Endothelial cell (in vitro differentiated cells): ENCODE measurements at regions not wholly inside any gene's neighbourhood (a gene's known extent, or its start where the extent isn't known, plus 50 kb on each side); places are given as distances from the start of the nearest gene placed in this dataset.

Experiments
- DNase-seq: peaks from one replicate; pipeline ENCODE4 v3.0.0; 2021; ENCODE audit warnings: low spot score
- H3K27ac Mint-ChIP-seq: one replicate; pipeline ENCODE4 v1.8.0; 2021; ENCODE audit warnings: mixed read lengths, inconsistent platforms; ENCODE audit not compliant: unreplicated experiment
- H3K27me3 Mint-ChIP-seq: one replicate; pipeline ENCODE4 v1.8.0; 2021; ENCODE audit warnings: mild to moderate bottlenecking, moderate library complexity, mixed read lengths, inconsistent platforms; ENCODE audit not compliant: unreplicated experiment
- H3K36me3 Mint-ChIP-seq: one replicate; pipeline ENCODE4 v1.8.0; 2021; ENCODE audit warnings: mild to moderate bottlenecking, low read depth, mixed read lengths, inconsistent platforms; ENCODE audit not compliant: unreplicated experiment
- H3K4me1 Mint-ChIP-seq: one replicate; pipeline ENCODE4 v1.8.0; 2021; ENCODE audit warnings: mild to moderate bottlenecking, mixed read lengths, inconsistent platforms; ENCODE audit not compliant: unreplicated experiment
- H3K4me3 Mint-ChIP-seq: one replicate; pipeline ENCODE4 v1.8.0; 2021; ENCODE audit warnings: mild to moderate bottlenecking, mixed read lengths, inconsistent platforms; ENCODE audit not compliant: unreplicated experiment
- H3K9me3 Mint-ChIP-seq: one replicate; pipeline ENCODE4 v1.8.0; 2021; ENCODE audit warnings: mixed read lengths, inconsistent platforms; ENCODE audit not compliant: unreplicated experiment
- TF ChIP-seq, protein P1 (sequence below): fragments of 200-600 bp; sonication (generic); IDR thresholded peaks from one replicate; pipeline ENCODE4 v1.5.0; 2021; ENCODE audit warnings: antibody characterized with exemption; ENCODE audit not compliant: unreplicated experiment

- peaks cover 6% of the 10 kb centered on the region for H3K27me3 Mint-ChIP-seq
- no peak for DNase-seq
- peaks cover under 1% of the 10 kb centered on the region for H3K4me1 Mint-ChIP-seq
- TF ChIP-seq, protein P1, sequence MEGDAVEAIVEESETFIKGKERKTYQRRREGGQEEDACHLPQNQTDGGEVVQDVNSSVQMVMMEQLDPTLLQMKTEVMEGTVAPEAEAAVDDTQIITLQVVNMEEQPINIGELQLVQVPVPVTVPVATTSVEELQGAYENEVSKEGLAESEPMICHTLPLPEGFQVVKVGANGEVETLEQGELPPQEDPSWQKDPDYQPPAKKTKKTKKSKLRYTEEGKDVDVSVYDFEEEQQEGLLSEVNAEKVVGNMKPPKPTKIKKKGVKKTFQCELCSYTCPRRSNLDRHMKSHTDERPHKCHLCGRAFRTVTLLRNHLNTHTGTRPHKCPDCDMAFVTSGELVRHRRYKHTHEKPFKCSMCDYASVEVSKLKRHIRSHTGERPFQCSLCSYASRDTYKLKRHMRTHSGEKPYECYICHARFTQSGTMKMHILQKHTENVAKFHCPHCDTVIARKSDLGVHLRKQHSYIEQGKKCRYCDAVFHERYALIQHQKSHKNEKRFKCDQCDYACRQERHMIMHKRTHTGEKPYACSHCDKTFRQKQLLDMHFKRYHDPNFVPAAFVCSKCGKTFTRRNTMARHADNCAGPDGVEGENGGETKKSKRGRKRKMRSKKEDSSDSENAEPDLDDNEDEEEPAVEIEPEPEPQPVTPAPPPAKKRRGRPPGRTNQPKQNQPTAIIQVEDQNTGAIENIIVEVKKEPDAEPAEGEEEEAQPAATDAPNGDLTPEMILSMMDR: no peak
- H3K4me3 Mint-ChIP-seq: no peak overlapping the region
- no peaks in the 10 kb centered on the region for H3K9me3 Mint-ChIP-seq
- H3K27ac Mint-ChIP-seq: no peak overlapping the region
- no peaks in the 10 kb centered on the region for H3K36me3 Mint-ChIP-seq
These were observed 230.1 kb downstream of the CAAP1 start for GRCh38 chr9:26662476-26662875.

DNA sequence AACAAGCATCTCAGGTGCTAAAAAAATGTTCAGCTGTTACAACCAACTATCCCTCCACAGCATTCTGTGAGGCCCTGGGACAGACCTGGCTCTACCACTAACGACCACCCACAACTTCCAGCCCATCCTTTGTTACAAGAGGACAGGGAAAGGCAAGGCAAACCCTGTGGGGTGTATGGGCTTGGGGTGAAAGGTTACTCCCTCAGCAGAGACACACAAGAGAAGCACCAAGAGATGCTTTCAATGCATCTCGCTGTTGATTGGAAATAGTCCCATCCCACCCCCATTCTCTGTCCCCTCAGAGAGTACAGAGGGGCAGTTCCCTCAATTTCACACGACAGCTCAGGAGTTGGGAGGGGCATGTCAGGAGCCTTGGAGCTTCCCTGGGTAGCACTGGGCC, 234.1 kb downstream of the CAAP1 start:
- TF ChIP-seq, protein P1: no peak
- no peaks in the 10 kb centered on the region for H3K36me3 Mint-ChIP-seq
- H3K27ac Mint-ChIP-seq: no peak overlapping the region
- H3K4me1 Mint-ChIP-seq: peaks cover 12% of the 10 kb centered on the region
- H3K4me3 Mint-ChIP-seq: no peak overlapping the region
- no peak for DNase-seq
- no peaks in the 10 kb centered on the region for H3K9me3 Mint-ChIP-seq
- peaks cover 6% of the 10 kb centered on the region for H3K27me3 Mint-ChIP-seq

DNA sequence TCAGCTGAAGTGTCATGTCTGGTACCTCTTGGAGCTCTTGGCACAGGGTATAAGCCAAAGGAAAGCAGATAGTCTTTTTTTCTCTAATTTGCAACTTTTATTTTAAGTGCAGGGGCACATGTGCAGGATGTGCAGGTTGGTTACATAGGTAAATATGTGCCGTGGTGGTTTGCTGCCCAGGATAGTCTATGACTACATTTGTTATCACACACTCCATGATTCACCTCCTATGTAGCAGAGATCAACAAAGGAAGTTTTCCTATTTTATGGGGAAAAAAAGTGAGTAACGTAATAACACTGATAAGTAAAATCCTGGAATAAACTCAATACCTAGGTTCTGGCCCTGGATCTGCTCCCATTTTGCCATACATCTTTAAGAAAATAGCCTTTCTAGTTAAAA, 234.6 kb downstream of the CAAP1 start:
- Mint-ChIP-seq H3K27me3 (peaks cover 6% of the 10 kb centered on the region), H3K9me3 (no peaks in the 10 kb centered on the region)

GRCh38 chr9:26656003-26656870, 236.4 kb downstream of the CAAP1 start:
- peak; percentile 12 for DNase-seq
- Mint-ChIP-seq H3K4me3 (no peak overlapping the region), H3K27ac (no peak overlapping the region), H3K9me3 (no peaks in the 10 kb centered on the region), H3K36me3 (no peaks in the 10 kb centered on the region), H3K27me3 (peaks cover 6% of the 10 kb centered on the region), H3K4me1 (peaks cover 12% of the 10 kb centered on the region)
- TF ChIP-seq, protein P1: peak; percentile 25

More for the DNA sequence above, 234.6 kb downstream of the CAAP1 start:
- H3K4me1 Mint-ChIP-seq: peaks cover 12% of the 10 kb centered on the region
- TF ChIP-seq, protein P1: no peak
- DNase-seq: no peak
- no peaks in the 10 kb centered on the region for H3K36me3 Mint-ChIP-seq
- no peak overlapping the region for H3K4me3 Mint-ChIP-seq
- no peak overlapping the region for H3K27ac Mint-ChIP-seq

- H3K36me3 Mint-ChIP-seq: no peaks in the 10 kb centered on the region
- TF ChIP-seq, protein P1: no peak
- H3K4me3 Mint-ChIP-seq: no peak overlapping the region
- no peak overlapping the region for H3K27ac Mint-ChIP-seq
- H3K9me3 Mint-ChIP-seq: no peaks in the 10 kb centered on the region
- H3K27me3 Mint-ChIP-seq: peaks cover 3% of the 10 kb centered on the region
- H3K4me1 Mint-ChIP-seq: peaks cover 12% of the 10 kb centered on the region
- DNase-seq: no peak
These were observed 237.4 kb downstream of the CAAP1 start for GRCh38 chr9:26655166-26655565.
